Mesothelial cell of epicardium (in vitro differentiated cells): ENCODE measurements at regions not wholly inside any gene's neighbourhood (a gene's known extent, or its start where the extent isn't known, plus 50 kb on each side); places are given as distances from the start of the nearest gene placed in this dataset.
A peak's percentile ranks its signal among the peaks of the same experiment; 100 is the strongest.

Experiments used
- DNase-seq, 2 experiments: peaks; one replicate each; pipeline ENCODE4 v3.0.0; 2021; ENCODE audit warnings: low spot score in 2 of 2; ENCODE audit not compliant: unreplicated experiment in 2 of 2
- H3K27ac Mint-ChIP-seq: 2 replicates; pipeline ENCODE4 v1.8.0; 2021; ENCODE audit warnings: mixed read lengths
- H3K27me3 Mint-ChIP-seq: 2 replicates; pipeline ENCODE4 v1.8.0; 2021; ENCODE audit warnings: low read depth, mixed read lengths
- H3K36me3 Mint-ChIP-seq: 2 replicates; pipeline ENCODE4 v1.8.0; 2021; ENCODE audit warnings: mixed read lengths
- H3K4me1 Mint-ChIP-seq: 2 replicates; pipeline ENCODE4 v1.8.0; 2021; ENCODE audit warnings: mixed read lengths
- H3K4me3 Mint-ChIP-seq: 2 replicates; pipeline ENCODE4 v1.8.0; 2021; ENCODE audit warnings: mild to moderate bottlenecking, moderate library complexity, mixed read lengths
- H3K9me3 Mint-ChIP-seq: 2 replicates; pipeline ENCODE4 v1.8.0; 2021; ENCODE audit warnings: mixed read lengths
- CTCF ChIP-seq: fragments of 200-600 bp; sonication (generic); IDR thresholded peaks from one replicate; pipeline ENCODE4 v1.5.0; 2021; ENCODE audit warnings: antibody characterized with exemption; ENCODE audit not compliant: unreplicated experiment

DNA sequence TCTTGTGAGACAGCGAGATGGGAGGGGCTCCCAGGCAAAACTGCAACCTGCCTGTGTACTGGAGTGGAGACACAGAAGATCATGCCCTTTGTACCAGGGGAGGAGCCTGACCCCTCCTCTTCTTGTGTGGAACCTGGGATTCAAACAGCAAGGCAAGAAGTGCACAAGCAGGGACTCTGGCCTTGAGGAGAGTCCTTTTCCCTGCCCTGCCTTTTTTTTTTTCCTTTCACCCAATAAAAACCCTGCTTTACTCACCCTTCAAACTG lies 251.8 kb upstream of the OPRM1 start:
- DNase-seq, result no peak
- H3K4me3 Mint-ChIP-seq, result no peak overlapping the region
- no peak for TF ChIP-seq CTCF
- no peaks in the 10 kb centered on the region for H3K27me3 Mint-ChIP-seq
- peaks cover 18% of the 10 kb centered on the region for H3K9me3 Mint-ChIP-seq
- no peaks in the 10 kb centered on the region for H3K36me3 Mint-ChIP-seq
- no peaks in the 10 kb centered on the region for H3K4me1 Mint-ChIP-seq
- no peak overlapping the region for H3K27ac Mint-ChIP-seq

DNA sequence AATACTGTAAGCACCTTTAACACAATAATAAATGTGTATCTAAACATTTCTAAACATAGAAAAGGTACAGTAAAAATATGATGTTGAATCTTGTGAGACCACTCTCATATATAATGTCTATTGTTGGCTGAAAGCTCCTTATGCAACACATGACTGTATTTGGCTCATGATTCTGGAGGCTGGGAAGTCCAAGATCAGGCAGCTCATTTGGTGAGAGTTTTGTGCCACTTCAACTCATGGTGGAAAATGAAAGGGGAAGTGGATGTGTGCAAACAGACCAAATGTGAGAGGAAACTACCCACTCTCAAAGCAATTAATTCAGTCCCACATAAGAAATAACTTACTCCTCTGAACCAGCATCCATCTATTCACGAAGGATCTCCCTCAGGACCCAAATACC lies 257.7 kb upstream of the OPRM1 start:
- Mint-ChIP-seq H3K4me3 (no peak overlapping the region), H3K9me3 (peaks cover 34% of the 10 kb centered on the region), H3K27me3 (no peaks in the 10 kb centered on the region), H3K36me3 (peaks cover 5% of the 10 kb centered on the region), H3K27ac (no peak overlapping the region), H3K4me1 (peaks cover 7% of the 10 kb centered on the region)
- DNase-seq, result no peak
- TF ChIP-seq CTCF, result no peak

DNA sequence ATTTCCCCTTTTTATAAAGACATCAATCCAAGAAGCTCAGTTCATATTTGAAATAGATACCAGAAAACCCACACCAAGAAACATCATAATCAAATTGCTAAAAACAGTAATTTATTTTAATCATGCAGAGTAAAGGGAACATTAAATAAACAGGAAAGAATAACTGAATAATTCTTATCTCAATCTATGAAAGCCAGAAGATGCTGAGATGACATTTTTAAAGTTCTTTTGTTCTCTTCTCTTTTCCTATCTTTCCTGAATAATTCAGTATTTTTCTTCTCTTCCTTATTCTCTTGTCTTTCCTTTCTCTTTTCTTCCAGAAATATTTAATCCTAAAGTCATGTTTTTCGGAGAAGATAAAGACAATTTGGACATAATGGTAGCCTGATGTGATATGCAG lies 259.0 kb upstream of the OPRM1 start:
- Mint-ChIP-seq H3K9me3 (peaks cover 25% of the 10 kb centered on the region), H3K4me3 (no peak overlapping the region), H3K27ac (no peak overlapping the region)

GRCh38 chr6:153778216-153778615 lies 260.8 kb upstream of the OPRM1 start:
- Mint-ChIP-seq H3K9me3 (peaks cover 15% of the 10 kb centered on the region), H3K4me1 (peaks cover 7% of the 10 kb centered on the region), H3K4me3 (no peak overlapping the region), H3K36me3 (peaks cover 5% of the 10 kb centered on the region), H3K27me3 (no peaks in the 10 kb centered on the region), H3K27ac (peak overlapping the region; percentile 36)
- no peak for DNase-seq
- no peak for TF ChIP-seq CTCF

More for the DNA sequence above, 259.0 kb upstream of the OPRM1 start:
- H3K4me1 Mint-ChIP-seq, result peaks cover 7% of the 10 kb centered on the region
- H3K27me3 Mint-ChIP-seq, result no peaks in the 10 kb centered on the region
- TF ChIP-seq CTCF, result no peak
- peaks cover 5% of the 10 kb centered on the region for H3K36me3 Mint-ChIP-seq
- no peak for DNase-seq

DNA sequence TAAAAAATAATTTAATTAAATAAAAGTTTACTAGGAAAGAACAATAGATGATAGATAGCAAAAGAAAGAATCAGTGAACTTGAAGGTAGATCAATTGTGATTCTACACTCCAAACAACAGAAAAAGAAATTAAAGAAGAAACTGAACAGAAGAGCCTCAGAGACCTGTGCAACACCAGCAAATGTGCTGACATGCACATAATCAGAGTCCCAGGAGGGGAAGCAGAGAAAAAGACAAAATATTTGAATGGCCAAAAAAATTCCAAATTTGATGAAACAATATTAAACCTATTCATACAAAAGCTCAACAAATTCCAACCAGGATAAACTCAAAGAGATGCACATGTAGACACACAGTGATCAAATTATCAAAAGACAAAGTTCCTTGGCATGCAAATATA lies 267.5 kb upstream of the OPRM1 start:
- Mint-ChIP-seq H3K4me1 (peaks cover 15% of the 10 kb centered on the region), H3K4me3 (no peak overlapping the region), H3K27me3 (no peaks in the 10 kb centered on the region), H3K27ac (no peak overlapping the region), H3K36me3 (no peaks in the 10 kb centered on the region), H3K9me3 (no peaks in the 10 kb centered on the region)
- TF ChIP-seq CTCF, result no peak
- DNase-seq, result no peak

GRCh38 chr6:153767127-153767526 lies 271.9 kb upstream of the OPRM1 start:
- no peak for TF ChIP-seq CTCF
- H3K36me3 Mint-ChIP-seq, result no peaks in the 10 kb centered on the region
- H3K27ac Mint-ChIP-seq, result no peak overlapping the region
- peaks cover 16% of the 10 kb centered on the region for H3K9me3 Mint-ChIP-seq
- DNase-seq, result no peak
- peaks cover 15% of the 10 kb centered on the region for H3K4me1 Mint-ChIP-seq
- H3K27me3 Mint-ChIP-seq, result no peaks in the 10 kb centered on the region
- H3K4me3 Mint-ChIP-seq, result no peak overlapping the region
